ENCODE measurements at regions not wholly inside any gene's neighbourhood (a gene's known extent, or its start where the extent isn't known, plus 50 kb on each side); places are given as distances from the start of the nearest gene placed in this dataset.

GRCh38 chr5:147073098-147073497 is 161.7 kb upstream of the STK32A start:
- Histone ChIP-seq H3K4me3 (ENCODE audit: insufficient read depth, low read depth, low read length) (no peak overlapping the region), H3K27ac (ENCODE audit: insufficient read depth, low read depth, low read length, poor library complexity, severe bottlenecking) (no peak overlapping the region), H3K9me3 (ENCODE audit: control insufficient read depth, low read length) (no peaks in the 10 kb centered on the region), H3K27me3 (ENCODE audit: control insufficient read depth, insufficient read depth, low read length, poor library complexity, severe bottlenecking) (no peaks in the 10 kb centered on the region), H3K36me3 (ENCODE audit: control insufficient read depth, insufficient read depth, low read length) (no peaks in the 10 kb centered on the region), H3K4me1 (ENCODE audit: control insufficient read depth, insufficient read depth, low read length) (no peaks in the 10 kb centered on the region)
- WGBS, 2 experiments, result 94 to 98% methylated on average over 2 to 3 of the region's 3 CpGs

- Histone ChIP-seq H3K4me3 (ENCODE audit: insufficient read depth, low read depth, low read length) (no peak overlapping the region), H3K9me3 (ENCODE audit: control insufficient read depth, low read length) (no peaks in the 10 kb centered on the region), H3K27ac (ENCODE audit: insufficient read depth, low read depth, low read length, poor library complexity, severe bottlenecking) (no peak overlapping the region), H3K27me3 (ENCODE audit: control insufficient read depth, insufficient read depth, low read length, poor library complexity, severe bottlenecking) (no peaks in the 10 kb centered on the region), H3K36me3 (ENCODE audit: control insufficient read depth, insufficient read depth, low read length) (no peaks in the 10 kb centered on the region), H3K4me1 (ENCODE audit: control insufficient read depth, insufficient read depth, low read length) (no peaks in the 10 kb centered on the region)
- 92 to 100% methylated on average over 1 of the region's 1 CpG for WGBS, 2 experiments
Observed at GRCh38 chr5:147075187-147075586, 159.6 kb upstream of the STK32A start.

DNA sequence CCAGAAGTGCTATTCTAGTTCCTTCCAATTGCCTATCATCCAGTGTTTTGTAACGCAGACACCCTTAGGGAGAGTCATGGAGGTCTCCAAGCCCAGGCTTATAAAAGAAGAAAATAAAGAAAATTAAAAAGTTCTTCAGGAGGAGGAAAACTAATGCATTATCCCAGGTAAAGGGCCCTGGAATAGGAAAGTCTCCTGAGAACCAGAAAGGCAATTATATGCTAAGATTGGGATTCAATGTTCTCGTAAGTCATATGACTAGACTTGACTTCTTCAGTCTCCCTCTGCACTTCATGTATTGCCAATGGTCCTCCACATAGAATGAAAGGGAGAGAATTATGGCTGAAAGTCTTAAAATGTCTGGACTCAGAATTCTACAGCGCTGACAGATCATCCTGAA is 154.4 kb upstream of the STK32A start:
- Histone ChIP-seq H3K9me3 (ENCODE audit: control insufficient read depth, low read length) (no peaks in the 10 kb centered on the region), H3K4me3 (ENCODE audit: insufficient read depth, low read depth, low read length) (no peak overlapping the region), H3K36me3 (ENCODE audit: control insufficient read depth, insufficient read depth, low read length) (no peaks in the 10 kb centered on the region), H3K27me3 (ENCODE audit: control insufficient read depth, insufficient read depth, low read length, poor library complexity, severe bottlenecking) (no peaks in the 10 kb centered on the region), H3K4me1 (ENCODE audit: control insufficient read depth, insufficient read depth, low read length) (peaks cover 20% of the 10 kb centered on the region), H3K27ac (ENCODE audit: insufficient read depth, low read depth, low read length, poor library complexity, severe bottlenecking) (no peak overlapping the region)
- WGBS, 2 experiments, result 98% methylated on average over 3 of the region's 3 CpGs

- peak overlapping the region; percentile 30 for H3K27ac ChIP-seq (ENCODE audit: insufficient read depth, low read depth, low read length, poor library complexity, severe bottlenecking)
Observed at GRCh38 chr5:147081311-147081764, 153.5 kb upstream of the STK32A start.

DNA sequence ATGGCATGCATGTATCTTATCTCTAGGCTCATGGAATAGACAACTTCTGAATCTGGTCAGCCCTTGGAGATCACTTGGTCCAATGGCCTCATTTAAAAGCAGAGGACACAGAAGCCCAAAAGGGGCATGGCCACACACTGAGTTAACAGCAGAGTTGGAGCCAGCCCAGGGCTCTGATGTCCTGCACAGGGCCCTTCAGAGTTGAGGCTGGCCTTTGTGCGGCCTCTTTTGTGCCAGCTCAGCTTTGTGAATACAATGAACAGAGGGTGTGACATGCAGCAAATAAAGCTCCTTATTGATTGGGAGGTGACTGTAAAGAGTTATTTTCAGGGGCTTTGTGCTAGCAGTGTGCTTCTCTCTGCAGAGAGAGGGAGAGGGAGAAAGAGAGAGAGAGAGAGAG is 150.1 kb upstream of the STK32A start:
- no peaks in the 10 kb centered on the region for H3K9me3 ChIP-seq (ENCODE audit: control insufficient read depth, low read length)
- peaks cover 20% of the 10 kb centered on the region for H3K4me1 ChIP-seq (ENCODE audit: control insufficient read depth, insufficient read depth, low read length)
- no peak overlapping the region for H3K4me3 ChIP-seq (ENCODE audit: insufficient read depth, low read depth, low read length)
- H3K27me3 ChIP-seq (ENCODE audit: control insufficient read depth, insufficient read depth, low read length, poor library complexity, severe bottlenecking), result no peaks in the 10 kb centered on the region
- WGBS, 2 experiments, result 48 to 58% methylated on average over 1 of the region's 1 CpG
- no peak overlapping the region for H3K27ac ChIP-seq (ENCODE audit: insufficient read depth, low read depth, low read length, poor library complexity, severe bottlenecking)
- no peaks in the 10 kb centered on the region for H3K36me3 ChIP-seq (ENCODE audit: control insufficient read depth, insufficient read depth, low read length)

More at GRCh38 chr5:147081311-147081764, 153.5 kb upstream of the STK32A start:
- Histone ChIP-seq H3K27me3 (ENCODE audit: control insufficient read depth, insufficient read depth, low read length, poor library complexity, severe bottlenecking) (no peaks in the 10 kb centered on the region), H3K4me3 (ENCODE audit: insufficient read depth, low read depth, low read length) (no peak overlapping the region), H3K36me3 (ENCODE audit: control insufficient read depth, insufficient read depth, low read length) (no peaks in the 10 kb centered on the region), H3K9me3 (ENCODE audit: control insufficient read depth, low read length) (no peaks in the 10 kb centered on the region), H3K4me1 (ENCODE audit: control insufficient read depth, insufficient read depth, low read length) (peaks cover 20% of the 10 kb centered on the region)
- 50 to 53% methylated on average over 8 of the region's 8 CpGs for WGBS, 2 experiments

DNA sequence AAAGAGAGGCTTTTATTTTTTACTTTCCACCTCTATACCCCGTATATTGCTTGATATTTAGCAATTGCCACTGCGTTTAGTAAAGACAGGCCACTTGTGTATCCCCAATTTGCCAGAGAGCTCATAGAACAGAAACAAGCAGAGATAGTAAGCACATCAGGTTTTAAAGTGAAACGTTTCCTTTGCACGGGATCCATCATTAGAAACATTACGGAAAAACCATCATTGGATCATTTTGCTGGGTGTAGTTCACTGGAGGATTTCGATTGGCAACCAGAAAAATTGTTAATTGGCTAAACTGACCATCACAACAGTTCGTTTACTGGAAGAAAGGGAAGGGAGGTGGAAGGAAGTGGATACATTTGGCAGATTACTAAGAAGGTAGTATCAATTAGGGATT is 149.4 kb upstream of the STK32A start:
- no peaks in the 10 kb centered on the region for H3K27me3 ChIP-seq (ENCODE audit: control insufficient read depth, insufficient read depth, low read length, poor library complexity, severe bottlenecking)
- no peaks in the 10 kb centered on the region for H3K9me3 ChIP-seq (ENCODE audit: control insufficient read depth, low read length)
- no peak overlapping the region for H3K27ac ChIP-seq (ENCODE audit: insufficient read depth, low read depth, low read length, poor library complexity, severe bottlenecking)
- H3K4me1 ChIP-seq (ENCODE audit: control insufficient read depth, insufficient read depth, low read length), result peaks cover 20% of the 10 kb centered on the region
- WGBS, 2 experiments, result 89 to 91% methylated on average over 7 of the region's 7 CpGs
- H3K36me3 ChIP-seq (ENCODE audit: control insufficient read depth, insufficient read depth, low read length), result no peaks in the 10 kb centered on the region
- H3K4me3 ChIP-seq (ENCODE audit: insufficient read depth, low read depth, low read length), result no peak overlapping the region

GRCh38 chr5:147092044-147092443 is 142.8 kb upstream of the STK32A start:
- Histone ChIP-seq H3K27ac (ENCODE audit: insufficient read depth, low read depth, low read length, poor library complexity, severe bottlenecking) (no peak overlapping the region), H3K27me3 (ENCODE audit: control insufficient read depth, insufficient read depth, low read length, poor library complexity, severe bottlenecking) (peaks cover 10% of the 10 kb centered on the region), H3K36me3 (ENCODE audit: control insufficient read depth, insufficient read depth, low read length) (no peaks in the 10 kb centered on the region), H3K4me3 (ENCODE audit: insufficient read depth, low read depth, low read length) (no peak overlapping the region), H3K9me3 (ENCODE audit: control insufficient read depth, low read length) (no peaks in the 10 kb centered on the region), H3K4me1 (ENCODE audit: control insufficient read depth, insufficient read depth, low read length) (peaks cover 2% of the 10 kb centered on the region)
- 67 to 69% methylated on average over 2 of the region's 2 CpGs for WGBS, 2 experiments

DNA sequence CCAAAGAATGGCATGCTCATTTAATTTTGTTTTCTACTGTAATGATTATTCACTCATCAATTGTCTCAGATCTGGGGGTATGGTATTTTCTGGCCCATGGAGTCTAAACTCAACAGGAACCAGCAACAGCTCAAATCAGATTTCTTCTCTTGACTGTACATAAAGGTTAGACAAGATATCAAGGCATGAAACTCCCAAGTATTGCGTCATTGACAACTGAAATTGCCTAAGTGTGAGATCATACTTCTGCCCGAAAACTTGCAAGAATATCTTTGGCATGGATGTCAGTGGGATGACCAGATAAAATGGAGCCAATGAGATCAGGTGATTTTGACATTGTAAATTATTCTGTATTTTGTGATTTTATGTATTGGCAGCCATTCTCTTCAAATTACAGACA is 141.7 kb upstream of the STK32A start:
- H3K27ac ChIP-seq (ENCODE audit: insufficient read depth, low read depth, low read length, poor library complexity, severe bottlenecking), result no peak overlapping the region
- peaks cover 2% of the 10 kb centered on the region for H3K4me1 ChIP-seq (ENCODE audit: control insufficient read depth, insufficient read depth, low read length)
- no peaks in the 10 kb centered on the region for H3K36me3 ChIP-seq (ENCODE audit: control insufficient read depth, insufficient read depth, low read length)
- 97 to 98% methylated on average over 2 of the region's 2 CpGs for WGBS, 2 experiments
- no peaks in the 10 kb centered on the region for H3K9me3 ChIP-seq (ENCODE audit: control insufficient read depth, low read length)
- H3K27me3 ChIP-seq (ENCODE audit: control insufficient read depth, insufficient read depth, low read length, poor library complexity, severe bottlenecking), result peaks cover 14% of the 10 kb centered on the region
- no peak overlapping the region for H3K4me3 ChIP-seq (ENCODE audit: insufficient read depth, low read depth, low read length)

- 80 to 85% methylated on average over 1 to 2 of the region's 2 CpGs for WGBS, 2 experiments
- H3K4me3 ChIP-seq (ENCODE audit: insufficient read depth, low read depth, low read length), result no peak overlapping the region
- peaks cover 25% of the 10 kb centered on the region for H3K27me3 ChIP-seq (ENCODE audit: control insufficient read depth, insufficient read depth, low read length, poor library complexity, severe bottlenecking)
- H3K27ac ChIP-seq (ENCODE audit: insufficient read depth, low read depth, low read length, poor library complexity, severe bottlenecking), result no peak overlapping the region
- H3K36me3 ChIP-seq (ENCODE audit: control insufficient read depth, insufficient read depth, low read length), result no peaks in the 10 kb centered on the region
- H3K9me3 ChIP-seq (ENCODE audit: control insufficient read depth, low read length), result no peaks in the 10 kb centered on the region
- peaks cover 8% of the 10 kb centered on the region for H3K4me1 ChIP-seq (ENCODE audit: control insufficient read depth, insufficient read depth, low read length)
Observed at GRCh38 chr5:147095740-147096139, 139.1 kb upstream of the STK32A start.

GRCh38 chr5:147098233-147098790 is 136.5 kb upstream of the STK32A start:
- Histone ChIP-seq H3K36me3 (ENCODE audit: control insufficient read depth, insufficient read depth, low read length) (no peaks in the 10 kb centered on the region), H3K27ac (ENCODE audit: insufficient read depth, low read depth, low read length, poor library complexity, severe bottlenecking) (peak overlapping the region; percentile 21), H3K4me1 (ENCODE audit: control insufficient read depth, insufficient read depth, low read length) (peaks cover 6% of the 10 kb centered on the region), H3K27me3 (ENCODE audit: control insufficient read depth, insufficient read depth, low read length, poor library complexity, severe bottlenecking) (peaks cover 25% of the 10 kb centered on the region), H3K9me3 (ENCODE audit: control insufficient read depth, low read length) (no peaks in the 10 kb centered on the region), H3K4me3 (ENCODE audit: insufficient read depth, low read depth, low read length) (no peak overlapping the region)
- WGBS, 2 experiments, result 28 to 35% methylated on average over 5 of the region's 5 CpGs

Measured in ectodermal cell (in vitro differentiated cells).